ENCODE measurements at regions not wholly inside any gene's neighbourhood (a gene's known extent, or its start where the extent isn't known, plus 50 kb on each side); places are given as distances from the start of the nearest gene placed in this dataset.

- no peak for TF ChIP-seq RXRA (IDR thresholded peaks at IDR 0.05; ENCODE audit: insufficient read depth, low read depth, low read length)
- no peak for TF ChIP-seq EP300 (IDR thresholded peaks at IDR 0.05; ENCODE audit: borderline replicate concordance in 1 of 2, low read depth in 2 of 2, low read length in 2 of 2)
- TF ChIP-seq ATF2 (IDR thresholded peaks at IDR 0.05; ENCODE audit: low read length): no peak
- TF ChIP-seq BCL11A (IDR thresholded peaks at IDR 0.05; ENCODE audit: low read depth in 2 of 2, low read length in 2 of 2): no peak
Measured at GRCh38 chr12:114580306-114580705, 103.7 kb downstream of the TBX3 start (continued).
